Activated CD8-positive, alpha-beta memory T cell treated with anti-CD3 and anti-CD28 coated beads, Interleukin-2, amount 50 U/mL, for 1 hour (primary cell): ENCODE measurements at regions not wholly inside any gene's neighbourhood (a gene's known extent, or its start where the extent isn't known, plus 50 kb on each side); places are given as distances from the start of the nearest gene placed in this dataset.

ENCODE experiments used
- DNase-seq: peaks from one replicate; pipeline ENCODE4 v3.0.0-alpha.2; 2020; ENCODE audit errors: extremely low read depth

GRCh38 chr6:148242180-148242579 lies 100.5 kb upstream of the SASH1 start:
- DNase-seq = no peak

- DNase-seq = no peak
These were observed 98.3 kb upstream of the SASH1 start for GRCh38 chr6:148244217-148244935.

GRCh38 chr6:148247386-148248063 lies 95.1 kb upstream of the SASH1 start:
- DNase-seq = no peak

- no peak for DNase-seq
These were observed 93.5 kb upstream of the SASH1 start for GRCh38 chr6:148249160-148249559.

- no peak for DNase-seq
These were observed 92.8 kb upstream of the SASH1 start for GRCh38 chr6:148249679-148250375.

GRCh38 chr6:148250975-148251685 lies 91.5 kb upstream of the SASH1 start:
- DNase-seq = no peak

- no peak for DNase-seq
These were observed 90.7 kb upstream of the SASH1 start for GRCh38 chr6:148251891-148252290.

- no peak for DNase-seq
These were observed 84.8 kb upstream of the SASH1 start for GRCh38 chr6:148257810-148258209.

GRCh38 chr6:148258868-148259267 lies 83.8 kb upstream of the SASH1 start:
- no peak for DNase-seq

- DNase-seq = no peak
These were observed 81.2 kb upstream of the SASH1 start for GRCh38 chr6:148261470-148261869.

GRCh38 chr6:148263010-148263409 lies 79.6 kb upstream of the SASH1 start:
- no peak for DNase-seq

- no peak for DNase-seq
These were observed 78.7 kb upstream of the SASH1 start for GRCh38 chr6:148263961-148264360.

GRCh38 chr6:148265054-148265453 lies 77.6 kb upstream of the SASH1 start:
- no peak for DNase-seq

GRCh38 chr6:148269386-148269785 lies 73.3 kb upstream of the SASH1 start:
- no peak for DNase-seq

GRCh38 chr6:148271711-148272439 lies 70.8 kb upstream of the SASH1 start:
- DNase-seq = no peak

GRCh38 chr6:148272597-148272996 lies 70.0 kb upstream of the SASH1 start:
- DNase-seq = no peak

GRCh38 chr6:148273962-148274752 lies 68.5 kb upstream of the SASH1 start:
- DNase-seq = no peak

- DNase-seq = no peak
These were observed 67.8 kb upstream of the SASH1 start for GRCh38 chr6:148274809-148275208.

GRCh38 chr6:148285205-148285604 lies 57.4 kb upstream of the SASH1 start:
- no peak for DNase-seq

GRCh38 chr6:148286563-148286962 lies 56.1 kb upstream of the SASH1 start:
- DNase-seq = no peak
